ENCODE measurements at regions not wholly inside any gene's neighbourhood (a gene's known extent, or its start where the extent isn't known, plus 50 kb on each side); places are given as distances from the start of the nearest gene placed in this dataset.

DNA sequence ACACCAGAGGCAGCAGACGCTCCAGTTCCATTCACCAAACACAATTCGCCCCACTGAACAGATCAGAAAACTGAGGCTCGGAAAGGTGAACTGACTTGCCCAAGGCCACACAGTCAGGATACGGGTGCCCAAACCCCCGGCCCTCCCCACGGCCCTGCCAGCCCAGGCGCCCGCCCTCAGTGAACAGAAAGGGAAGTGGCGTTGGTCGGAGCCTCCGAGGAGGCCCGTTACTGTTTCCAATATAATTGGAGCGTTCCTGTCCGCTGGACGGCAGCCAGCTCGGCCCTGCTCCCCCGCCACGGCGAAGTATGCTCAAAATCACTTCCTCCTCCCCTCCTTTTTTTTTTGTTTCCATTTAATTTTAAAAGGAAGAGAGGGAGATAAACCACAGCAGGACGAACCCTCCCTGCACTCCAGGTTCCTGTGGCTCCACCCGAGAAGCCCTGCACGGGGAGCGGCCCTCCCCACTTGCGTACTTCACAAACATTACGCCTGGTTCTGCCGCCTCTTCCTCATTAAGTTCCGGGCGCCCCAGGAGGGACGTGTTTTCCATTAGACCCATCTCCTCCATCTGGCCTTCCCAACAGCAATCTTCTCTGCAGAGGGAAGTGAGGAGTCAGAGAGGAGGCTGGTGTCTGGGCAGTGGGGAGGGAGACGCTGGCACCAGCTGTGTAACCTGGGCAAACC, 61.1 kb downstream of the NCOR2 start:
- Histone ChIP-seq H3K79me1 (ENCODE audit: low read depth in 1 of 2, low read length in 2 of 2) (peaks cover 28 to 98% of the 10 kb centered on the region in 2 experiments), H2BK15ac (ENCODE audit: low read depth, low read length) (no peak overlapping the region; the same call in 2 of the 3 replicates), H4K8ac (ENCODE audit: low read depth in 2 of 2, low read length in 2 of 2) (peak overlapping the region in 1 of 2 experiments; percentile 25; a peak in 1 of 4 replicates), H3K4me1 (ENCODE audit: control insufficient read depth, insufficient read depth, low read length) (peaks cover 21% of the 10 kb centered on the region), H2BK5ac (ENCODE audit: low read depth, low read length, poor library complexity, severe bottlenecking) (no peak overlapping the region), H3K4me3 (ENCODE audit: insufficient read depth, low read depth, low read length) (no peak overlapping the region), H2BK120ac (ENCODE audit: low read depth, low read length) (no peak overlapping the region), H2BK20ac (ENCODE audit: low read depth, low read length) (no peak overlapping the region), H3K9me3 (ENCODE audit: control insufficient read depth, insufficient read depth, low read length) (no peaks in the 10 kb centered on the region), H3K14ac (replicated peaks; ENCODE audit: low read depth, low read length) (no peak overlapping the region), H4K91ac (ENCODE audit: insufficient read depth, low read depth, low read length) (peak overlapping the region; percentile 7; the same call in 1 of the 2 replicates), H3K23ac (ENCODE audit: low read depth, low read length) (0 out of 2 replicates have a peak overlapping the region, but pooled peaks have one; percentile 25), H3K9me1 (ENCODE audit: insufficient read depth, low read length) (peaks cover 22% of the 10 kb centered on the region), H3K4ac (ENCODE audit: low read depth, low read length) (peak overlapping the region; percentile 46), H4K20me1 (ENCODE audit: insufficient read depth, low read length) (peaks cover 98% of the 10 kb centered on the region), H2AK5ac (ENCODE audit: low read depth, low read length) (peak overlapping the region; percentile 43; the same call in 1 of the 2 replicates), H2AFZ (replicated peaks; ENCODE audit: low read length, poor library complexity) (peak overlapping the region; percentile 58), H4K5ac (ENCODE audit: low read depth, low read length) (no peak overlapping the region), H2AK9ac (replicated peaks; ENCODE audit: low read depth, low read length, poor library complexity) (peak overlapping the region; percentile 71), H3K9ac (ENCODE audit: low read depth, low read length) (no peak overlapping the region), H3K36me3 (ENCODE audit: control insufficient read depth, insufficient read depth, low read length) (0 out of 2 replicates have a peak, but pooled peaks cover 2% of the 10 kb centered on the region), H3K4me2 (ENCODE audit: low read depth, low read length) (no peak overlapping the region), H3K27me3 (ENCODE audit: control insufficient read depth, insufficient read depth, low read length) (no peaks in the 10 kb centered on the region), H3K56ac (ENCODE audit: extremely low read depth, insufficient read depth, low read length) (no peak overlapping the region), H3K18ac (ENCODE audit: low read depth, low read length) (no peak overlapping the region), H3K27ac (ENCODE audit: insufficient read depth, low read length) (no peak overlapping the region)
- dilution Hi-C loops (cut with HindIII; ENCODE audit: low sequenced_read_pairs, unreplicated experiment) (no loop called here), in situ Hi-C loops (cut with MboI; ENCODE audit: low sequenced_read_pairs) (no loop called here), intact Hi-C loops (cut with micrococcal nuclease) (no loop called here)
- CTCF ChIA-PET = no interaction called here
- DNase-seq = no peak
- WGBS, 2 experiments (ENCODE audit: extremely low coverage in 2 of 2, insufficient read length in 1 of 2) = 100% methylated on average over 1 of the region's 30 CpGs; no CpG with 5 or more reads in 1 of the 2 experiments
- TF ChIP-seq, protein P1, sequence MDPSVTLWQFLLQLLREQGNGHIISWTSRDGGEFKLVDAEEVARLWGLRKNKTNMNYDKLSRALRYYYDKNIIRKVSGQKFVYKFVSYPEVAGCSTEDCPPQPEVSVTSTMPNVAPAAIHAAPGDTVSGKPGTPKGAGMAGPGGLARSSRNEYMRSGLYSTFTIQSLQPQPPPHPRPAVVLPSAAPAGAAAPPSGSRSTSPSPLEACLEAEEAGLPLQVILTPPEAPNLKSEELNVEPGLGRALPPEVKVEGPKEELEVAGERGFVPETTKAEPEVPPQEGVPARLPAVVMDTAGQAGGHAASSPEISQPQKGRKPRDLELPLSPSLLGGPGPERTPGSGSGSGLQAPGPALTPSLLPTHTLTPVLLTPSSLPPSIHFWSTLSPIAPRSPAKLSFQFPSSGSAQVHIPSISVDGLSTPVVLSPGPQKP (IDR thresholded peaks at IDR 0.05; ENCODE audit: borderline replicate concordance, low read depth, low read length) = no peak
- TF ChIP-seq MXI1 (IDR thresholded peaks at IDR 0.05; ENCODE audit: borderline replicate concordance, low read depth, low read length) (no peak), CHD1 (IDR thresholded peaks at IDR 0.05; ENCODE audit: low read depth, low read length) (no peak), POLR2A (IDR thresholded peaks at IDR 0.05; ENCODE audit: low read depth, low read length) (no peak), BHLHE40 (IDR thresholded peaks at IDR 0.05; ENCODE audit: low read depth, low read length) (no peak), FOS (IDR thresholded peaks at IDR 0.05; ENCODE audit: low read depth, low read length) (no peak), SMC3 (IDR thresholded peaks at IDR 0.05; ENCODE audit: low read depth, low read length) (no peak)
- ATAC-seq (ENCODE audit: low read depth) = no peak
- POLR2A ChIA-PET (ENCODE audit: unreplicated experiment) = no interaction called here
- BruUV-seq (replicated peaks) = no TSS peak

Data from IMR-90 (cell line).